GM23338 (cell line): ENCODE measurements at regions not wholly inside any gene's neighbourhood (a gene's known extent, or its start where the extent isn't known, plus 50 kb on each side); places are given as distances from the start of the nearest gene placed in this dataset.

Source experiments
- ATAC-seq: fragments of 200-7000 bp; cut with Tn5 transposase; 3 replicates; pipeline ENCODE4 v1.9.1; 2020
- DNase-seq: peaks from one replicate; pipeline ENCODE4 v3.0.0-alpha.2; 2015; ENCODE audit warnings: low spot score
- H2AFZ ChIP-seq: fragments of 200-600 bp; sonication (generic); 2 replicates; pipeline ENCODE4 v1.8.0; 2016; ENCODE audit warnings: antibody characterized with exemption, mild to moderate bottlenecking, moderate library complexity
- H3F3A ChIP-seq: fragments of 200-600 bp; sonication (generic); replicated peaks from 2 replicates; pipeline ENCODE4 v1.8.0; 2017; ENCODE audit warnings: antibody characterized with exemption, mixed run types, low read depth
- H3K27ac ChIP-seq: fragments of 200-600 bp; sonication (generic); 2 replicates; pipeline ENCODE4 v1.6.1; 2016; ENCODE audit warnings: low read depth
- H3K27me3 ChIP-seq: fragments of 200-600 bp; sonication (generic); 2 replicates; pipeline ENCODE4 v1.8.0; 2016; ENCODE audit warnings: mild to moderate bottlenecking, mixed run types, moderate library complexity; ENCODE audit not compliant: insufficient read depth
- H3K36me3 ChIP-seq: fragments of 200-600 bp; sonication (generic); 2 replicates; pipeline ENCODE4 v1.8.0; 2016; ENCODE audit warnings: mild to moderate bottlenecking; ENCODE audit not compliant: insufficient read depth
- H3K4me1 ChIP-seq: fragments of 200-600 bp; sonication (generic); 2 replicates; pipeline ENCODE4 v1.8.0; 2016; ENCODE audit warnings: mild to moderate bottlenecking, moderate library complexity; ENCODE audit not compliant: insufficient read depth
- H3K4me2 ChIP-seq: fragments of 200-600 bp; sonication (generic); 2 replicates; pipeline ENCODE4 v1.7.1; 2017; ENCODE audit warnings: mixed run types
- H3K4me3 ChIP-seq: fragments of 200-600 bp; sonication (generic); 2 replicates; pipeline ENCODE4 v1.6.1; 2016; ENCODE audit warnings: mixed run types
- H3K79me2 ChIP-seq: fragments of 200-600 bp; sonication (generic); replicated peaks from 2 replicates; pipeline ENCODE4 v1.8.0; 2017; ENCODE audit warnings: mild to moderate bottlenecking; ENCODE audit not compliant: insufficient read depth
- H3K9me2 ChIP-seq: fragments of 200-600 bp; sonication (generic); 2 replicates; pipeline ENCODE4 v1.8.0; 2017; ENCODE audit not compliant: insufficient read depth
- H4K20me1 ChIP-seq: fragments of 200-600 bp; sonication (generic); replicated peaks from 2 replicates; pipeline ENCODE4 v1.8.0; 2017; ENCODE audit warnings: mild to moderate bottlenecking; ENCODE audit not compliant: insufficient read depth
- H3K27ac Mint-ChIP-seq: 2 replicates; pipeline ENCODE4 v1.8.0; 2020; ENCODE audit warnings: inconsistent platforms, mild to moderate bottlenecking, moderate library complexity, mixed read lengths
- H3K27me3 Mint-ChIP-seq: 3 replicates; pipeline ENCODE4 v1.8.0; 2022; ENCODE audit warnings: low read depth, mild to moderate bottlenecking, moderate library complexity, mixed read lengths, inconsistent platforms; ENCODE audit not compliant: insufficient read depth, poor library complexity
- H3K36me3 Mint-ChIP-seq: 3 replicates; pipeline ENCODE4 v1.8.0; 2021; ENCODE audit warnings: low read depth, mild to moderate bottlenecking, inconsistent platforms, moderate library complexity, mixed read lengths
- H3K4me1 Mint-ChIP-seq: 3 replicates; pipeline ENCODE4 v1.8.0; 2020; ENCODE audit warnings: mild to moderate bottlenecking, inconsistent platforms, mixed read lengths
- H3K4me3 Mint-ChIP-seq: 3 replicates; pipeline ENCODE4 v1.8.0; 2021; ENCODE audit warnings: moderate library complexity, mild to moderate bottlenecking, inconsistent platforms, mixed read lengths
- H3K9me3 Mint-ChIP-seq: 3 replicates; pipeline ENCODE4 v1.8.0; 2020; ENCODE audit warnings: moderate library complexity, mild to moderate bottlenecking, inconsistent platforms, mixed read lengths
- CTCF ChIP-seq, 2 experiments: fragments of 200-600 bp in 1 of 2; sonication (generic) in 1 of 2; conservative IDR thresholded peaks; 2 replicates each; pipeline versions ENCODE4 v1.5.1 to v1.6.1; 2016 to 2017; ENCODE audit warnings: antibody characterized with exemption in 2 of 2, low read depth in 2 of 2, mild to moderate bottlenecking in 2 of 2, moderate library complexity in 1 of 2
- EZH2phosphoT487 ChIP-seq: fragments of 200-600 bp; sonication (generic); IDR thresholded peaks from one replicate; pipeline ENCODE4 v1.8.1; 2018; ENCODE audit warnings: antibody characterized with exemption; ENCODE audit not compliant: unreplicated experiment
- JUNB ChIP-seq: IDR thresholded peaks from one replicate; pipeline ENCODE4 v1.6.1; 2016; ENCODE audit warnings: antibody characterized with exemption; ENCODE audit not compliant: unreplicated experiment
- NANOG ChIP-seq: IDR thresholded peaks from 2 replicates; pipeline ENCODE4 v1.6.1; 2016; ENCODE audit warnings: antibody characterized with exemption, borderline replicate concordance
- REST ChIP-seq: IDR thresholded peaks from one replicate; pipeline ENCODE4 v1.6.1; 2018; ENCODE audit warnings: antibody characterized with exemption; ENCODE audit not compliant: unreplicated experiment
- ZNF462 ChIP-seq: fragments of 250-450 bp; sonication (Bioruptor Pico); IDR thresholded peaks from 2 replicates; pipeline ENCODE4 v1.5.0; 2020; ENCODE audit warnings: mild to moderate bottlenecking, moderate library complexity

GRCh38 chr1:30318413-30318812 lies 405.0 kb downstream of the MATN1 start:
- no peak overlapping the region for H3K4me2 ChIP-seq
- H3K27ac ChIP-seq: no peak overlapping the region
- H3K27me3 ChIP-seq: no peaks in the 10 kb centered on the region
- no peaks in the 10 kb centered on the region for H3K9me2 ChIP-seq
- H2AFZ ChIP-seq: no peak overlapping the region
- no peaks in the 10 kb centered on the region; the same call in 2 of the 3 replicates for H3K4me1 Mint-ChIP-seq
- no peaks in the 10 kb centered on the region for H3F3A ChIP-seq
- no peaks in the 10 kb centered on the region for H3K36me3 ChIP-seq
- peaks cover 16% of the 10 kb centered on the region for H3K27me3 Mint-ChIP-seq
- H3K79me2 ChIP-seq: no peaks in the 10 kb centered on the region
- H3K4me3 Mint-ChIP-seq: no peak overlapping the region
- TF ChIP-seq CTCF (conservative IDR thresholded peaks at IDR 0.05; ENCODE audit: low read depth in 2 of 2) (peak; percentile 15 to 23; a peak in 3 of 4 replicates), JUNB (no peak)
- ATAC-seq (peak; percentile 74), DNase-seq (peak; percentile 35)
- H3K36me3 Mint-ChIP-seq: no peaks in the 10 kb centered on the region
- no peak overlapping the region for H3K27ac Mint-ChIP-seq
- no peak overlapping the region for H3K4me3 ChIP-seq
- no peaks in the 10 kb centered on the region for H3K4me1 ChIP-seq
- no peaks in the 10 kb centered on the region for H4K20me1 ChIP-seq
- peaks cover 7% of the 10 kb centered on the region; the same call in 2 of the 3 replicates for H3K9me3 Mint-ChIP-seq

- no peak overlapping the region for H3K4me3 Mint-ChIP-seq
- H3K4me3 ChIP-seq: no peak overlapping the region
- H2AFZ ChIP-seq: 0 out of 2 replicates have a peak overlapping the region, but pooled peaks have one; percentile 38
- H4K20me1 ChIP-seq: no peaks in the 10 kb centered on the region
- H3K79me2 ChIP-seq: no peaks in the 10 kb centered on the region
- H3K36me3 Mint-ChIP-seq: no peaks in the 10 kb centered on the region
- ATAC-seq: no peak
- H3F3A ChIP-seq: no peaks in the 10 kb centered on the region
- peaks cover 7% of the 10 kb centered on the region; the same call in 2 of the 3 replicates for H3K9me3 Mint-ChIP-seq
- H3K4me1 Mint-ChIP-seq: no peaks in the 10 kb centered on the region; the same call in 2 of the 3 replicates
- H3K27me3 Mint-ChIP-seq: peaks cover 16% of the 10 kb centered on the region
- no peak for DNase-seq
- no peak overlapping the region for H3K27ac Mint-ChIP-seq
- H3K9me2 ChIP-seq: no peaks in the 10 kb centered on the region
- H3K4me1 ChIP-seq: no peaks in the 10 kb centered on the region
- H3K27me3 ChIP-seq: no peaks in the 10 kb centered on the region
- no peaks in the 10 kb centered on the region for H3K36me3 ChIP-seq
- H3K27ac ChIP-seq: no peak overlapping the region
- no peak overlapping the region for H3K4me2 ChIP-seq
- no peak for TF ChIP-seq REST
- no peak for TF ChIP-seq JUNB
- no peak for TF ChIP-seq NANOG
- no peak for TF ChIP-seq CTCF (conservative IDR thresholded peaks at IDR 0.05; ENCODE audit: low read depth in 2 of 2)
- TF ChIP-seq ZNF462 (CRISPR knock-in tag): no peak
- TF ChIP-seq EZH2phosphoT487: no peak
These were observed 405.5 kb downstream of the MATN1 start for GRCh38 chr1:30317921-30318320.
